Endothelial cell of umbilical vein (primary cell): ENCODE measurements at regions not wholly inside any gene's neighbourhood (a gene's known extent, or its start where the extent isn't known, plus 50 kb on each side); places are given as distances from the start of the nearest gene placed in this dataset.

Experiments used
- BruUV-seq: library from RNA; stranded (reverse); fragments of 400-500 nt; replicated peaks from 2 replicates; lab custom pipeline; 2021; lab: Mats Ljungman, UMichigan
- CTCF ChIA-PET: fragments of 300-600, 350-600 bp; sonication (Branson Sonifier 250); formaldehyde crosslinking; loops from one replicate; lab custom pipeline; 2021; ENCODE audit warnings: antibody characterized with exemption, inconsistent platforms; lab: Charles Lee
- POLR2A ChIA-PET: fragments of 300-600, 350-600 bp; sonication (Branson Sonifier 250); formaldehyde crosslinking; loops from one replicate; lab custom pipeline; 2021; ENCODE audit warnings: antibody characterized with exemption, inconsistent platforms; lab: Charles Lee
- DNase-seq: peaks from one replicate; pipeline ENCODE4 v3.0.0-alpha.2; 2011; ENCODE audit warnings: low read depth, low spot score
- FAIRE-seq: peaks from 2 replicates; lab custom pipeline; 2011; peaks lifted over from hg19 to GRCh38; lab: Jason Lieb, UNC
- H2AFZ ChIP-seq: 2 replicates; pipeline ENCODE4 v1.6.0; 2012; ENCODE audit warnings: low read depth, low read length, control low read depth, inconsistent platforms
- H3K27ac ChIP-seq: 2 replicates; pipeline ENCODE4 v1.5.1; 2011; ENCODE audit warnings: low read depth, mild to moderate bottlenecking, control low read depth, low read length, moderate library complexity; ENCODE audit not compliant: insufficient read depth
- H3K27me3 ChIP-seq, 2 experiments: 2 replicates each; pipeline versions ENCODE4 v1.6.0 to v1.6.1; 2011; ENCODE audit warnings: low read length in 2 of 2, mixed read lengths in 1 of 2; ENCODE audit not compliant: control insufficient read depth in 2 of 2, insufficient read depth in 2 of 2
- H3K36me3 ChIP-seq, 2 experiments: 2 replicates in 1 of 2; 3 replicates in 1 of 2; pipeline ENCODE4 v1.5.1; 2011; ENCODE audit warnings: low read length in 2 of 2, mild to moderate bottlenecking in 1 of 2, moderate library complexity in 1 of 2; ENCODE audit not compliant: control insufficient read depth in 2 of 2, insufficient read depth in 2 of 2; ENCODE audit errors: extremely low read depth in 1 of 2
- H3K4me1 ChIP-seq: 3 replicates; pipeline ENCODE4 v1.5.1; 2011; ENCODE audit warnings: mild to moderate bottlenecking, low read length; ENCODE audit not compliant: control insufficient read depth, insufficient read depth; ENCODE audit errors: extremely low read depth
- H3K4me2 ChIP-seq: 2 replicates; pipeline ENCODE4 v1.6.1; 2011; ENCODE audit warnings: low read length, control low read depth, mixed read lengths; ENCODE audit not compliant: insufficient read depth
- H3K4me3 ChIP-seq, 3 experiments: fragments of 200-600 bp in 1 of 3; sonication (generic), shearing (Covaris generic) in 1 of 3; replicated peaks in 1 of 3; 2 replicates each; pipeline ENCODE4 v1.5.1; 2011 to 2016; ENCODE audit warnings: control low read depth in 3 of 3, low read length in 3 of 3, mild to moderate bottlenecking in 2 of 3, inconsistent platforms in 1 of 3, low read depth in 1 of 3, moderate library complexity in 1 of 3; ENCODE audit not compliant: insufficient read depth in 1 of 3
- H3K79me2 ChIP-seq: 2 replicates; pipeline ENCODE4 v1.6.0; 2012; ENCODE audit warnings: low read length, inconsistent platforms; ENCODE audit not compliant: control insufficient read depth, insufficient read depth
- H3K9ac ChIP-seq: replicated peaks from 2 replicates; pipeline ENCODE3; 2011; ENCODE audit warnings: low read length, control low read depth; ENCODE audit not compliant: insufficient read depth; ENCODE audit errors: extremely low read depth
- H3K9me1 ChIP-seq: replicated peaks from 3 replicates; pipeline ENCODE4 v1.6.0; 2011; ENCODE audit warnings: mild to moderate bottlenecking, low read length; ENCODE audit not compliant: control insufficient read depth, insufficient read depth; ENCODE audit errors: extremely low read depth
- H3K9me3 ChIP-seq: replicated peaks from 2 replicates; pipeline ENCODE4 v1.5.1; 2012; ENCODE audit warnings: low read length, inconsistent platforms; ENCODE audit not compliant: control insufficient read depth, insufficient read depth
- H4K20me1 ChIP-seq: replicated peaks from 2 replicates; pipeline ENCODE3; 2011; ENCODE audit warnings: mild to moderate bottlenecking, low read length; ENCODE audit not compliant: control insufficient read depth, insufficient read depth; ENCODE audit errors: extremely low read depth
- EZH2 ChIP-seq: IDR thresholded peaks from 2 replicates; pipeline ENCODE4 v1.6.1; 2012; ENCODE audit warnings: borderline replicate concordance, low read depth, mild to moderate bottlenecking, moderate library complexity, low read length, inconsistent platforms; ENCODE audit not compliant: severe bottlenecking
- FOS ChIP-seq: IDR thresholded peaks from 2 replicates; pipeline ENCODE4 v1.6.1; 2011; ENCODE audit warnings: mild to moderate bottlenecking, low read length, moderate library complexity, borderline replicate concordance; ENCODE audit not compliant: insufficient read depth
- GATA2 ChIP-seq: IDR thresholded peaks from 2 replicates; pipeline ENCODE4 v1.7.0; 2011; ENCODE audit warnings: low read depth, mild to moderate bottlenecking, moderate library complexity, mixed read lengths, low read length; ENCODE audit not compliant: insufficient read length, insufficient read depth
- JUN ChIP-seq: IDR thresholded peaks from 2 replicates; pipeline ENCODE4 v1.6.1; 2011; ENCODE audit warnings: borderline replicate concordance, low read depth; ENCODE audit not compliant: insufficient read length, insufficient read depth
- MYC ChIP-seq: IDR thresholded peaks from one replicate; pipeline ENCODE4 v1.6.1; 2011; ENCODE audit warnings: mild to moderate bottlenecking, low read depth, low read length
- POLR2A ChIP-seq: IDR thresholded peaks from 2 replicates; pipeline ENCODE4 v1.6.1; 2012; ENCODE audit warnings: low read depth, mild to moderate bottlenecking, control low read depth, low read length
- POLR2AphosphoS5 ChIP-seq: IDR thresholded peaks from 2 replicates; pipeline ENCODE4 v1.6.1; 2012; ENCODE audit warnings: low read depth, mild to moderate bottlenecking, control low read depth, low read length, moderate library complexity; ENCODE audit not compliant: insufficient read depth
- dilution Hi-C: fragments of 300-500 bp; cut with MboI; formaldehyde crosslinking; loops from one replicate; pipeline ENCODE4 v1.15.0; 2019; ENCODE audit warnings: low sequenced_read_pairs; ENCODE audit not compliant: extremely low pct_ligation_motif_present
- intact Hi-C: fragments of 100-400 bp; cut with micrococcal nuclease; formaldehyde crosslinking; loops from one replicate; pipeline ENCODE4 v1.10.0; 2022
- TF ChIP-seq, protein P1 (sequence below): IDR thresholded peaks from 2 replicates; pipeline ENCODE4 v1.6.1; 2011; ENCODE audit not compliant: insufficient read depth, insufficient read length
- TF ChIP-seq, protein P2 (sequence below), 2 donors: IDR thresholded peaks; 1 replicate in 1 of 2; 2 replicates in 1 of 2; pipeline ENCODE4 v1.5.1; 2011; ENCODE audit warnings: low read length in 2 of 2, mild to moderate bottlenecking in 2 of 2, moderate library complexity in 2 of 2, control low read depth in 1 of 2, inconsistent platforms in 1 of 2, low read depth in 1 of 2; ENCODE audit not compliant: insufficient read depth in 1 of 2; ENCODE audit errors: extremely low read depth in 1 of 2

- no peaks in the 10 kb centered on the region for H3K4me1 ChIP-seq
- TF ChIP-seq, protein P1, sequence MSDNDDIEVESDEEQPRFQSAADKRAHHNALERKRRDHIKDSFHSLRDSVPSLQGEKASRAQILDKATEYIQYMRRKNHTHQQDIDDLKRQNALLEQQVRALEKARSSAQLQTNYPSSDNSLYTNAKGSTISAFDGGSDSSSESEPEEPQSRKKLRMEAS: no peak
- TF ChIP-seq POLR2A (no peak), JUN (no peak), EZH2 (no peak), FOS (no peak), GATA2 (no peak), MYC (no peak), POLR2AphosphoS5 (no peak)
- TF ChIP-seq, protein P2, sequence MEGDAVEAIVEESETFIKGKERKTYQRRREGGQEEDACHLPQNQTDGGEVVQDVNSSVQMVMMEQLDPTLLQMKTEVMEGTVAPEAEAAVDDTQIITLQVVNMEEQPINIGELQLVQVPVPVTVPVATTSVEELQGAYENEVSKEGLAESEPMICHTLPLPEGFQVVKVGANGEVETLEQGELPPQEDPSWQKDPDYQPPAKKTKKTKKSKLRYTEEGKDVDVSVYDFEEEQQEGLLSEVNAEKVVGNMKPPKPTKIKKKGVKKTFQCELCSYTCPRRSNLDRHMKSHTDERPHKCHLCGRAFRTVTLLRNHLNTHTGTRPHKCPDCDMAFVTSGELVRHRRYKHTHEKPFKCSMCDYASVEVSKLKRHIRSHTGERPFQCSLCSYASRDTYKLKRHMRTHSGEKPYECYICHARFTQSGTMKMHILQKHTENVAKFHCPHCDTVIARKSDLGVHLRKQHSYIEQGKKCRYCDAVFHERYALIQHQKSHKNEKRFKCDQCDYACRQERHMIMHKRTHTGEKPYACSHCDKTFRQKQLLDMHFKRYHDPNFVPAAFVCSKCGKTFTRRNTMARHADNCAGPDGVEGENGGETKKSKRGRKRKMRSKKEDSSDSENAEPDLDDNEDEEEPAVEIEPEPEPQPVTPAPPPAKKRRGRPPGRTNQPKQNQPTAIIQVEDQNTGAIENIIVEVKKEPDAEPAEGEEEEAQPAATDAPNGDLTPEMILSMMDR (IDR thresholded peaks at IDR 0.05; ENCODE audit: extremely low read depth in 1 of 2, insufficient read depth in 1 of 2, low read depth in 1 of 2, low read length in 2 of 2): no peak
- BruUV-seq: no TSS peak
- DNase-seq (no peak), FAIRE-seq (no peak)
- no peak overlapping the region for H3K9ac ChIP-seq
- H3K27ac ChIP-seq: no peak overlapping the region
- H3K9me1 ChIP-seq: no peaks in the 10 kb centered on the region
- POLR2A ChIA-PET: no interaction called here
- intact Hi-C loops: loop anchor here (10.0 kb wide), 1 partner anchor 459 kb away; no protein-coding TSS in a partner anchor
- CTCF ChIA-PET: no interaction called here
- H3K27me3 ChIP-seq: no peaks in the 10 kb centered on the region
- H3K4me2 ChIP-seq: no peak overlapping the region
- dilution Hi-C loops: no loop called here
- no peak overlapping the region for H2AFZ ChIP-seq
- H3K36me3 ChIP-seq: no peaks in the 10 kb centered on the region
- H4K20me1 ChIP-seq: no peaks in the 10 kb centered on the region
- no peak overlapping the region for H3K4me3 ChIP-seq
- H3K79me2 ChIP-seq: no peaks in the 10 kb centered on the region
- H3K9me3 ChIP-seq: no peaks in the 10 kb centered on the region
These were observed 424.0 kb upstream of the MAGEB16 start for GRCh38 chrX:35374116-35374515.
